Activated CD4-positive, alpha-beta memory T cell treated with anti-CD3 and anti-CD28 coated beads, Interleukin-2, amount 10 ng/mL, durations not matched to agents 7 days and 5 days (primary cell): ENCODE measurements at regions not wholly inside any gene's neighbourhood (a gene's known extent, or its start where the extent isn't known, plus 50 kb on each side); places are given as distances from the start of the nearest gene placed in this dataset.

Experiments
- CTCF ChIA-PET: fragments of 350-600 bp; sonication (Branson Sonifier 250); formaldehyde crosslinking; loops from one replicate; lab custom pipeline; 2021; ENCODE audit warnings: antibody characterized with exemption, inconsistent platforms; lab: Charles Lee
- POLR2A ChIA-PET: fragments of 350-600 bp; sonication (Branson Sonifier 250); formaldehyde crosslinking; loops from one replicate; lab custom pipeline; 2021; ENCODE audit warnings: antibody characterized with exemption; lab: Charles Lee
- DNase-seq: peaks from one replicate; pipeline ENCODE4 v3.0.0-alpha.2; 2020
- H3K27ac Mint-ChIP-seq: one replicate; pipeline ENCODE4 v1.8.0; 2021; ENCODE audit warnings: mild to moderate bottlenecking, mixed read lengths
- H3K27me3 Mint-ChIP-seq: one replicate; pipeline ENCODE4 v1.8.0; 2021; ENCODE audit warnings: mixed read lengths
- H3K36me3 Mint-ChIP-seq: one replicate; pipeline ENCODE4 v1.8.0; 2021; ENCODE audit warnings: low read depth, mixed read lengths
- H3K4me1 Mint-ChIP-seq: one replicate; pipeline ENCODE4 v1.8.0; 2021; ENCODE audit warnings: mixed read lengths
- H3K4me3 Mint-ChIP-seq: one replicate; pipeline ENCODE4 v1.8.0; 2021; ENCODE audit warnings: mild to moderate bottlenecking, mixed read lengths
- H3K9me3 Mint-ChIP-seq: one replicate; pipeline ENCODE4 v1.8.0; 2021; ENCODE audit warnings: mixed read lengths

GRCh38 chr7:47709051-47709450 is 127.1 kb upstream of the TNS3 start:
- H3K4me3 Mint-ChIP-seq, result no peak overlapping the region
- POLR2A ChIA-PET, result no interaction called here
- no peak overlapping the region for H3K27ac Mint-ChIP-seq

GRCh38 chr7:47707583-47707982 is 125.7 kb upstream of the TNS3 start:
- Mint-ChIP-seq H3K4me3 (no peak overlapping the region), H3K36me3 (no peaks in the 10 kb centered on the region), H3K9me3 (no peaks in the 10 kb centered on the region), H3K4me1 (no peaks in the 10 kb centered on the region), H3K27me3 (no peaks in the 10 kb centered on the region), H3K27ac (no peak overlapping the region)
- POLR2A ChIA-PET, result no interaction called here
- CTCF ChIA-PET, result no interaction called here
- DNase-seq, result no peak

More at GRCh38 chr7:47709051-47709450, 127.1 kb upstream of the TNS3 start:
- no peaks in the 10 kb centered on the region for H3K36me3 Mint-ChIP-seq
- CTCF ChIA-PET, result no interaction called here
- H3K27me3 Mint-ChIP-seq, result no peaks in the 10 kb centered on the region
- H3K4me1 Mint-ChIP-seq, result no peaks in the 10 kb centered on the region
- DNase-seq, result no peak
- no peaks in the 10 kb centered on the region for H3K9me3 Mint-ChIP-seq

GRCh38 chr7:47704936-47705335 is 123.0 kb upstream of the TNS3 start:
- DNase-seq, result no peak
- Mint-ChIP-seq H3K4me3 (no peak overlapping the region), H3K9me3 (no peaks in the 10 kb centered on the region), H3K4me1 (no peaks in the 10 kb centered on the region), H3K27ac (no peak overlapping the region), H3K36me3 (no peaks in the 10 kb centered on the region), H3K27me3 (no peaks in the 10 kb centered on the region)
- POLR2A ChIA-PET, result no interaction called here
- CTCF ChIA-PET, result no interaction called here

GRCh38 chr7:47702080-47702479 is 120.2 kb upstream of the TNS3 start:
- DNase-seq, result no peak
- no peaks in the 10 kb centered on the region for H3K27me3 Mint-ChIP-seq
- H3K9me3 Mint-ChIP-seq, result no peaks in the 10 kb centered on the region
- ChIA-PET CTCF (no interaction called here), POLR2A (no interaction called here)
- no peak overlapping the region for H3K27ac Mint-ChIP-seq
- no peaks in the 10 kb centered on the region for H3K4me1 Mint-ChIP-seq
- H3K36me3 Mint-ChIP-seq, result no peaks in the 10 kb centered on the region
- no peak overlapping the region for H3K4me3 Mint-ChIP-seq

GRCh38 chr7:47698386-47698785 is 116.5 kb upstream of the TNS3 start:
- DNase-seq, result no peak
- no peak overlapping the region for H3K27ac Mint-ChIP-seq
- H3K27me3 Mint-ChIP-seq, result no peaks in the 10 kb centered on the region
- CTCF ChIA-PET, result no interaction called here
- H3K4me1 Mint-ChIP-seq, result no peaks in the 10 kb centered on the region
- no peak overlapping the region for H3K4me3 Mint-ChIP-seq
- no peaks in the 10 kb centered on the region for H3K9me3 Mint-ChIP-seq
- POLR2A ChIA-PET, result no interaction called here
- no peaks in the 10 kb centered on the region for H3K36me3 Mint-ChIP-seq

GRCh38 chr7:47697543-47697942 is 115.6 kb upstream of the TNS3 start:
- ChIA-PET CTCF (no interaction called here), POLR2A (no interaction called here)
- no peaks in the 10 kb centered on the region for H3K9me3 Mint-ChIP-seq
- H3K36me3 Mint-ChIP-seq, result no peaks in the 10 kb centered on the region
- no peak for DNase-seq
- no peaks in the 10 kb centered on the region for H3K4me1 Mint-ChIP-seq
- H3K27me3 Mint-ChIP-seq, result no peaks in the 10 kb centered on the region
- H3K27ac Mint-ChIP-seq, result no peak overlapping the region
- no peak overlapping the region for H3K4me3 Mint-ChIP-seq

GRCh38 chr7:47696152-47696710 is 114.3 kb upstream of the TNS3 start:
- no peaks in the 10 kb centered on the region for H3K27me3 Mint-ChIP-seq
- H3K27ac Mint-ChIP-seq, result no peak overlapping the region
- no peaks in the 10 kb centered on the region for H3K36me3 Mint-ChIP-seq
- DNase-seq, result no peak
- no peaks in the 10 kb centered on the region for H3K4me1 Mint-ChIP-seq
- no peak overlapping the region for H3K4me3 Mint-ChIP-seq
- ChIA-PET POLR2A (no interaction called here), CTCF (no interaction called here)
- H3K9me3 Mint-ChIP-seq, result no peaks in the 10 kb centered on the region

GRCh38 chr7:47693216-47693615 is 111.3 kb upstream of the TNS3 start:
- Mint-ChIP-seq H3K36me3 (no peaks in the 10 kb centered on the region), H3K4me1 (no peaks in the 10 kb centered on the region), H3K9me3 (no peaks in the 10 kb centered on the region), H3K27me3 (no peaks in the 10 kb centered on the region), H3K27ac (no peak overlapping the region), H3K4me3 (no peak overlapping the region)
- CTCF ChIA-PET, result no interaction called here
- POLR2A ChIA-PET, result no interaction called here
- DNase-seq, result no peak

GRCh38 chr7:47691988-47692387 is 110.1 kb upstream of the TNS3 start:
- H3K36me3 Mint-ChIP-seq, result no peaks in the 10 kb centered on the region
- no peaks in the 10 kb centered on the region for H3K4me1 Mint-ChIP-seq
- CTCF ChIA-PET, result no interaction called here
- POLR2A ChIA-PET, result no interaction called here
- no peaks in the 10 kb centered on the region for H3K9me3 Mint-ChIP-seq
- no peak for DNase-seq
- no peak overlapping the region for H3K27ac Mint-ChIP-seq
- no peak overlapping the region for H3K4me3 Mint-ChIP-seq
- no peaks in the 10 kb centered on the region for H3K27me3 Mint-ChIP-seq

GRCh38 chr7:47690902-47691558 is 109.1 kb upstream of the TNS3 start:
- ChIA-PET CTCF (no interaction called here), POLR2A (no interaction called here)
- no peak overlapping the region for H3K27ac Mint-ChIP-seq
- no peaks in the 10 kb centered on the region for H3K36me3 Mint-ChIP-seq
- no peak overlapping the region for H3K4me3 Mint-ChIP-seq
- H3K4me1 Mint-ChIP-seq, result no peaks in the 10 kb centered on the region
- H3K27me3 Mint-ChIP-seq, result no peaks in the 10 kb centered on the region
- no peak for DNase-seq
- H3K9me3 Mint-ChIP-seq, result no peaks in the 10 kb centered on the region

GRCh38 chr7:47689558-47689957 is 107.6 kb upstream of the TNS3 start:
- ChIA-PET CTCF (no interaction called here), POLR2A (no interaction called here)
- no peak for DNase-seq
- no peaks in the 10 kb centered on the region for H3K4me1 Mint-ChIP-seq
- no peaks in the 10 kb centered on the region for H3K36me3 Mint-ChIP-seq
- H3K4me3 Mint-ChIP-seq, result no peak overlapping the region
- no peaks in the 10 kb centered on the region for H3K27me3 Mint-ChIP-seq
- no peaks in the 10 kb centered on the region for H3K9me3 Mint-ChIP-seq
- H3K27ac Mint-ChIP-seq, result no peak overlapping the region

- Mint-ChIP-seq H3K4me1 (no peaks in the 10 kb centered on the region), H3K4me3 (no peak overlapping the region), H3K27ac (no peak overlapping the region), H3K9me3 (no peaks in the 10 kb centered on the region), H3K27me3 (no peaks in the 10 kb centered on the region), H3K36me3 (no peaks in the 10 kb centered on the region)
- no peak for DNase-seq
- ChIA-PET CTCF (no interaction called here), POLR2A (no interaction called here)
Observed at GRCh38 chr7:47688311-47689100, 106.6 kb upstream of the TNS3 start.

GRCh38 chr7:47685712-47686376 is 103.9 kb upstream of the TNS3 start:
- no peak for DNase-seq
- Mint-ChIP-seq H3K27ac (no peak overlapping the region), H3K36me3 (no peaks in the 10 kb centered on the region), H3K4me3 (no peak overlapping the region), H3K4me1 (no peaks in the 10 kb centered on the region), H3K9me3 (no peaks in the 10 kb centered on the region), H3K27me3 (no peaks in the 10 kb centered on the region)
- CTCF ChIA-PET, result no interaction called here
- POLR2A ChIA-PET, result no interaction called here
